ENCODE measurements at regions not wholly inside any gene's neighbourhood (a gene's known extent, or its start where the extent isn't known, plus 50 kb on each side); places are given as distances from the start of the nearest gene placed in this dataset.
A peak's percentile ranks its signal among the peaks of the same experiment; 100 is the strongest.

- no peak for DNase-seq (ENCODE audit: low spot score)
These were observed 338.2 kb upstream of the PITX2 start for GRCh38 chr4:110961066-110961465.

GRCh38 chr4:110962616-110963015 is 339.7 kb upstream of the PITX2 start:
- DNase-seq (ENCODE audit: low spot score) = no peak

GRCh38 chr4:110963662-110964280 is 340.9 kb upstream of the PITX2 start:
- DNase-seq (ENCODE audit: low spot score) = no peak

GRCh38 chr4:110967936-110968335 is 345.1 kb upstream of the PITX2 start:
- peak; percentile 12 for DNase-seq (ENCODE audit: low spot score)

- peak; percentile 26 for DNase-seq (ENCODE audit: low spot score)
These were observed 347.8 kb upstream of the PITX2 start for GRCh38 chr4:110970642-110971041.

- DNase-seq (ENCODE audit: low spot score) = no peak
These were observed 352.5 kb upstream of the PITX2 start for GRCh38 chr4:110975338-110975737.

- no peak for DNase-seq (ENCODE audit: low spot score)
These were observed 354.7 kb upstream of the PITX2 start for GRCh38 chr4:110977554-110977953.

GRCh38 chr4:110978761-110979160 is 355.9 kb upstream of the PITX2 start:
- no peak for DNase-seq (ENCODE audit: low spot score)

GRCh38 chr4:110982486-110982885 is 359.6 kb upstream of the PITX2 start:
- peak; percentile 29 for DNase-seq (ENCODE audit: low spot score)

- DNase-seq (ENCODE audit: low spot score) = no peak
These were observed 365.8 kb upstream of the PITX2 start for GRCh38 chr4:110988722-110989121.

GRCh38 chr4:110989125-110989524 is 366.2 kb upstream of the PITX2 start:
- DNase-seq (ENCODE audit: low spot score) = no peak

- DNase-seq (ENCODE audit: low spot score) = no peak
These were observed 371.9 kb upstream of the PITX2 start for GRCh38 chr4:110994781-110995180.

- DNase-seq (ENCODE audit: low spot score) = no peak
These were observed 375.4 kb upstream of the PITX2 start for GRCh38 chr4:110998320-110998719.

GRCh38 chr4:111011458-111011857 is 388.6 kb upstream of the PITX2 start:
- no peak for DNase-seq (ENCODE audit: low spot score)

- no peak for DNase-seq (ENCODE audit: low spot score)
These were observed 391.0 kb upstream of the PITX2 start for GRCh38 chr4:111013846-111014245.

GRCh38 chr4:111014537-111014936 is 391.7 kb upstream of the PITX2 start:
- DNase-seq (ENCODE audit: low spot score) = no peak

GRCh38 chr4:111016416-111016815 is 393.5 kb upstream of the PITX2 start:
- no peak for DNase-seq (ENCODE audit: low spot score)

- DNase-seq (ENCODE audit: low spot score) = no peak
These were observed 395.3 kb upstream of the PITX2 start for GRCh38 chr4:111018216-111018615.

- DNase-seq (ENCODE audit: low spot score) = no peak
These were observed 397.6 kb upstream of the PITX2 start for GRCh38 chr4:111020476-111020875.

GRCh38 chr4:111020961-111021360 is 398.1 kb upstream of the PITX2 start:
- no peak for DNase-seq (ENCODE audit: low spot score)

GRCh38 chr4:111022758-111023157 is 399.9 kb upstream of the PITX2 start:
- no peak for DNase-seq (ENCODE audit: low spot score)

GRCh38 chr4:111027526-111027925 is 404.6 kb upstream of the PITX2 start:
- DNase-seq (ENCODE audit: low spot score) = peak; percentile 48

- DNase-seq (ENCODE audit: low spot score) = no peak
These were observed 405.9 kb upstream of the PITX2 start for GRCh38 chr4:111028795-111029194.

GRCh38 chr4:111031001-111031579 is 408.2 kb upstream of the PITX2 start:
- DNase-seq (ENCODE audit: low spot score) = no peak

Data from GM03348 (cell line).